ENCODE measurements at regions not wholly inside any gene's neighbourhood (a gene's known extent, or its start where the extent isn't known, plus 50 kb on each side); places are given as distances from the start of the nearest gene placed in this dataset.

- no peak for DNase-seq
These were observed 127.0 kb downstream of the MCHR2 start for GRCh38 chr6:99867026-99867425.

- peak in 51 of 56 donors; percentile 4 to 89 (median 54) for DNase-seq
These were observed 125.8 kb downstream of the MCHR2 start for GRCh38 chr6:99868074-99868702.

Data from nucleus accumbens (tissue), 56 donors.